SK-N-SH treated with all-trans-retinoic acid at 6 μM for 48 hours (cell line): ENCODE measurements at regions not wholly inside any gene's neighbourhood (a gene's known extent, or its start where the extent isn't known, plus 50 kb on each side); places are given as distances from the start of the nearest gene placed in this dataset.

Experiments used
- ATAC-seq: fragments of 200-7000 bp; cut with Tn5 transposase; 3 replicates; pipeline ENCODE4 v1.9.1; 2020; ENCODE audit warnings: mild to moderate bottlenecking, moderate library complexity
- CREB5 ChIP-seq: fragments of 250-450 bp; sonication (Bioruptor Pico); IDR thresholded peaks from 2 replicates; pipeline ENCODE4 v1.5.1; 2020; ENCODE audit warnings: low read depth, mild to moderate bottlenecking, moderate library complexity
- CSRNP3 ChIP-seq: fragments of 250-450 bp; sonication (Bioruptor Pico); IDR thresholded peaks from 2 replicates; pipeline ENCODE4 v1.5.1; 2021; ENCODE audit warnings: mild to moderate bottlenecking, moderate library complexity
- GLIS3 ChIP-seq: fragments of 250-450 bp; sonication (Bioruptor Pico); IDR thresholded peaks from 2 replicates; pipeline ENCODE4 v1.5.0; 2020; ENCODE audit warnings: mild to moderate bottlenecking, moderate library complexity
- ISL1 ChIP-seq: fragments of 250-450 bp; sonication (Bioruptor Pico); IDR thresholded peaks from 2 replicates; pipeline ENCODE4 v2.1.2; 2022; ENCODE audit warnings: mild to moderate bottlenecking, moderate library complexity
- OSR1 ChIP-seq: fragments of 250-450 bp; sonication (Bioruptor Pico); IDR thresholded peaks from 2 replicates; pipeline ENCODE4 v1.8.0; 2022; ENCODE audit warnings: moderate library complexity, mild to moderate bottlenecking, inconsistent platforms
- PATZ1 ChIP-seq: fragments of 250-450 bp; sonication (Bioruptor Pico); IDR thresholded peaks from 2 replicates; pipeline ENCODE4 v1.8.0; 2020; ENCODE audit warnings: mild to moderate bottlenecking, moderate library complexity, borderline replicate concordance
- POU6F1 ChIP-seq: fragments of 250-450 bp; sonication (Bioruptor Pico); IDR thresholded peaks from 2 replicates; pipeline ENCODE4 v1.8.0; 2021; ENCODE audit warnings: low read depth, mild to moderate bottlenecking, moderate library complexity, borderline replicate concordance
- PPARA ChIP-seq: fragments of 250-450 bp; sonication (Bioruptor Pico); IDR thresholded peaks from 2 replicates; pipeline ENCODE4 v1.5.0; 2020; ENCODE audit warnings: mild to moderate bottlenecking, borderline replicate concordance
- RARB ChIP-seq: fragments of 250-450 bp; sonication (Bioruptor Pico); IDR thresholded peaks from 2 replicates; pipeline ENCODE4 v1.8.0; 2021; ENCODE audit warnings: mild to moderate bottlenecking, moderate library complexity
- SNAI2 ChIP-seq: fragments of 250-450 bp; sonication (Bioruptor Pico); IDR thresholded peaks from 2 replicates; pipeline ENCODE4 v1.5.0; 2020; ENCODE audit warnings: mild to moderate bottlenecking, moderate library complexity
- TOX ChIP-seq: fragments of 250-450 bp; sonication (Bioruptor Pico); IDR thresholded peaks from 2 replicates; pipeline ENCODE4 v1.8.0; 2021; ENCODE audit warnings: mild to moderate bottlenecking, moderate library complexity, borderline replicate concordance
- TSHZ2 ChIP-seq: fragments of 250-450 bp; sonication (Bioruptor Pico); IDR thresholded peaks from 2 replicates; pipeline ENCODE4 v1.5.0; 2020; ENCODE audit warnings: mild to moderate bottlenecking, moderate library complexity
- ZC3H10 ChIP-seq: fragments of 250-450 bp; sonication (Bioruptor Pico); IDR thresholded peaks from 2 replicates; pipeline ENCODE4 v1.5.1; 2021; ENCODE audit warnings: mild to moderate bottlenecking, moderate library complexity
- ZFP3 ChIP-seq: fragments of 250-450 bp; sonication (Bioruptor Pico); IDR thresholded peaks from 2 replicates; pipeline ENCODE4 v1.5.0; 2020; ENCODE audit warnings: mild to moderate bottlenecking, moderate library complexity
- ZFP30 ChIP-seq: fragments of 450-650 bp; formaldehyde crosslinking; IDR thresholded peaks from 2 replicates; pipeline ENCODE4 v1.5.0; 2022; ENCODE audit warnings: mild to moderate bottlenecking, moderate library complexity
- ZNF565 ChIP-seq: fragments of 450-650 bp; formaldehyde crosslinking; conservative IDR thresholded peaks from 2 replicates; pipeline ENCODE4 v1.5.0; 2020; ENCODE audit warnings: low read depth, mild to moderate bottlenecking, moderate library complexity
- ZNF70 ChIP-seq: fragments of 450-650 bp; formaldehyde crosslinking; IDR thresholded peaks from 2 replicates; pipeline ENCODE4 v1.5.0; 2020; ENCODE audit warnings: mild to moderate bottlenecking, moderate library complexity
- ZNF8 ChIP-seq: fragments of 450-650 bp; formaldehyde crosslinking; IDR thresholded peaks from 2 replicates; pipeline ENCODE4 v1.5.0; 2020; ENCODE audit warnings: mild to moderate bottlenecking, moderate library complexity

GRCh38 chr1:98478121-98478520, 183.4 kb upstream of the SNX7 start:
- ATAC-seq, result peak; percentile 37; the same call in 2 of the 3 replicates
- no peak for TF ChIP-seq ZC3H10 (CRISPR knock-in tag)
- no peak for TF ChIP-seq PPARA (CRISPR knock-in tag)
- no peak for TF ChIP-seq ZNF70 (CRISPR knock-in tag)
- TF ChIP-seq CSRNP3 (CRISPR knock-in tag), result no peak
- no peak for TF ChIP-seq CREB5
- no peak for TF ChIP-seq TOX
- TF ChIP-seq ZFP30, result no peak
- TF ChIP-seq TSHZ2, result no peak
- TF ChIP-seq RARB (CRISPR knock-in tag), result no peak
- no peak for TF ChIP-seq OSR1 (CRISPR knock-in tag)
- no peak for TF ChIP-seq ZNF565

GRCh38 chr1:98472878-98473277, 188.6 kb upstream of the SNX7 start:
- no peak for TF ChIP-seq SNAI2 (CRISPR knock-in tag)
- no peak for TF ChIP-seq POU6F1 (CRISPR knock-in tag)
- no peak for TF ChIP-seq ZFP3 (CRISPR knock-in tag)
- TF ChIP-seq PATZ1 (CRISPR knock-in tag), result no peak
- TF ChIP-seq OSR1 (CRISPR knock-in tag), result no peak
- no peak for TF ChIP-seq ZNF565
- no peak for TF ChIP-seq ZNF70 (CRISPR knock-in tag)
- no peak for TF ChIP-seq ISL1 (CRISPR knock-in tag)
- TF ChIP-seq CSRNP3 (CRISPR knock-in tag), result no peak

GRCh38 chr1:98471633-98472032, 189.9 kb upstream of the SNX7 start:
- TF ChIP-seq ZFP3 (CRISPR knock-in tag) (no peak), ZNF8 (CRISPR knock-in tag) (no peak), TOX (no peak), ZC3H10 (CRISPR knock-in tag) (no peak), ZNF70 (CRISPR knock-in tag) (no peak), GLIS3 (CRISPR knock-in tag) (no peak), ZNF565 (no peak), PPARA (CRISPR knock-in tag) (no peak), ISL1 (CRISPR knock-in tag) (no peak)
- no peak for ATAC-seq

More at GRCh38 chr1:98472878-98473277, 188.6 kb upstream of the SNX7 start:
- ATAC-seq, result no peak
